GM21529 (cell line): ENCODE measurements at regions not wholly inside any gene's neighbourhood (a gene's known extent, or its start where the extent isn't known, plus 50 kb on each side); places are given as distances from the start of the nearest gene placed in this dataset.
"Not testable (repeated sequence)": the region's sequence is repeated elsewhere in the genome, so short reads cannot be mapped to it uniquely, and the experiment has no call there.

Experiments used
- ATAC-seq: cut with Tn5 transposase; IDR thresholded peaks from one replicate; pipeline ENCODE4 v1.9.1; 2021; ENCODE audit not compliant: unreplicated experiment

DNA sequence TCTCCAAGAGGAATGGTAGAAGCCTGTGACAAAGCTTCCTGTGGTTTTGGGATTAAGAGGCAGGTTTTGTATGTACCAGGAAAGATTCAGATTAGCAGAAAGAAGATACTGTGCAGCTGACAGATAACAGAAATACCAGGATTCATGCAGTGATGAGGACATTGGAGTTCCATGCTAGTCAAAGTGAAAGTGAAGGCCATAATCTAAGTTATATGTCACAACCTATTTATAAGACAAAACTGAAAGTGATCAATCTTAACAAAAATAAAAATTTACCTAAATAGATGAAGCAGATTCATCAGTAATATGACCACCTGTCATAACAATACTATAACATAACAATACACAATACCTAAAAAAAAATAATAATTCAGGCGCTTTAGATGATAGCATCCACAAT lies 1305.2 kb upstream of the PCDH9 start:
- ATAC-seq: peak; percentile 77

DNA sequence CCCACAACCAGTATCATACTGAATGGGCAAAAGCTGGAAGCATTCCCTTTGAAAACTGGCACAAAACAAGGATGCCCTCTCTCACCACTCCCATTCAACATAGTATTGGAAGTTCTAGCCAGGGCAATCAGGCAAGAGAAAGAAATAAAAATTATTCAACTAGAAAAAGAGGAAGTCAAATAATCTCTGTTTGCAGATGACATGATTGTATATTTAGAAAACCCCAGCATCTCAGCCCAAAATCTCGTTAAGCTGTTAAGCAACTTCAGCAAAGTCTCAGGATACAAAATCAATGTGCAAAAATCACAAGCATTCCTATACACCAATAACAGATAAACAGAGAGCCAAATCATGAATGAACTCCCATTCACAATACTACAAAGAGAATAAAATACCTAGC lies 1297.0 kb upstream of the PCDH9 start:
- not testable (repeated sequence) for ATAC-seq

DNA sequence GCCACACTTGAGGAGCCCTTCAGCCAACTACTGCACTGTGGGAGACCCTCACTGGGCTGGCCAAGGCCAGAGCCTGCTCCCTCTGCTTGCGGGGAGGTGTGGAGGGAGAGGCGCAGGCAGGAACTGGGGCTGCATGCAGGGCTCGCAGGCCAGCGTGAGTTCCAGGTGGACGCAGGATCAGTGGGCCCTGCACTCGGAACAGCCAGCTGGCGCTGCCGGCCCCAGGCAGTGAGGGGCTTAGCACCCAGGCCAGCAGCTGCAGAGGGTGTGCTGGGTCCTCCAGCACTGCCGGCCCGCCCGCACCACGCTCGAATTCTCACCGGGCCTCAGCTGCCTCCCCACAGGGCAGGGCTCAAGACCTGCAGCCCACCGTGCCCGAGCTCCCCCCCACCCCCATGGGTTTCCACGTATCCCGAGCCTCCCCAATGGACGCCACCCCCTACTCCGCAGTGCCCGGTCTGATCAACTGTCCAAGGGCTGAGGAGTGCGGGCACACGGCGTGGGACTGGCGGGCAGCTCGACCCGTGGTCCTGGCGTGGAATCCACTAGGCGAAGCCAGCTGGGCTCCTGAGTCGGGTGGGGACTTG lies 1293.8 kb upstream of the PCDH9 start:
- ATAC-seq: no peak

DNA sequence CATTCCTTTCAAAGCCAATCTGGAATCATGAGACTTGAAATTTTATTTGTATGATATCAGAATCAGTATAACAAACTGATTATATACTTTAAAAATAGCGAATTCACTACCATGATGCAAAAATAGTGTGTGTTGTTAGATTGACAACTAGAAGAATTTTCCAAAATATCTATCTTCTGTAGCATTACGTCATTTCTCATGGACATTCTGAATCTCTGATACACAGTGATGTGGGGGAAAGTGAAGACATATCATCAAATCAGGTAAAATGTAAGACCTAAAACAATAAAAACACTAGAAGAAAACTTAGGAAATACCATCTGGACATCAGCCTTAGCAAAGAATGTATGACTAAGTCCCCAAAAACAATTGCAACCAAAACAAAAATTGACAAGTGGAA lies 1292.0 kb upstream of the PCDH9 start:
- no peak for ATAC-seq

DNA sequence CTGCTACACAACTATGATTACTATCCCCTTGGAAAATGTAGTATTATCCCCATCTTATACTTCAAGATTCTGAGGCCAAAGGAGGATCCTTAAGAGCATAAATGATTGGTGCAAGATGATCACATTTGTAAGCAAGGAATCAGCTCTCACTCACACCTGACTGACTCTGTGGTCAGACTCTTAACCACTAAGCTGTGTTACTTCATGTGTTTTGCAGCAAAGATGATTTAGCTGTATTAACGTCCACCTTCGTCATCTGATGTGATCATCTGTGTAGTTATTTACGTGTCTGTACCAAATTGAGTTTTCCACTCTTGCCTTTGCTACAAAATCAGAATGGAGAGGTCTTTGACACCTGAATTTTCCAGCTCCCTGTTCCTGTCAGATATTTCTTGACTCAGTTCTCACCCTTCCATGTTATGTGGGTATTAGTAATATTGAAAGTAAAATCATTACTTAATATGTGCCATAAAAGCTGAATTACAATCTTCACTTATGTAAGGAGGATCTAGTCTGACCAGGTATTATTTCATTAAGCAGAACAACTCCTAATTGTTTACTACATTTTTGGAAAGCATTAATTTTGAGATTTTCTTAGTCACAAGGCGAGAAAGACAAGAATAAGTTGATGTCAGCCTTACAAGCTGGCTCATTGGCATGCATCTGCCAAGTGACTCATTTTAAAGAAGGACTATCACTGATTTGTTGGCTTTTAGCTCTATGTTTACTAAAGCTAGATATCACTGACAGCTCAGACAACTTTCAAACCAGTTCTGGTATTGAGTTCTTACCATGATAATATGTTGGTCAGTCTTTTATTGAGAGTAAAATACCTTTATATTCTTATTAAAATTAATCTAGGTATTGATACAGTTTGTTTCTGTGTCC lies 1279.8 kb upstream of the PCDH9 start:
- ATAC-seq: peak; percentile 78

DNA sequence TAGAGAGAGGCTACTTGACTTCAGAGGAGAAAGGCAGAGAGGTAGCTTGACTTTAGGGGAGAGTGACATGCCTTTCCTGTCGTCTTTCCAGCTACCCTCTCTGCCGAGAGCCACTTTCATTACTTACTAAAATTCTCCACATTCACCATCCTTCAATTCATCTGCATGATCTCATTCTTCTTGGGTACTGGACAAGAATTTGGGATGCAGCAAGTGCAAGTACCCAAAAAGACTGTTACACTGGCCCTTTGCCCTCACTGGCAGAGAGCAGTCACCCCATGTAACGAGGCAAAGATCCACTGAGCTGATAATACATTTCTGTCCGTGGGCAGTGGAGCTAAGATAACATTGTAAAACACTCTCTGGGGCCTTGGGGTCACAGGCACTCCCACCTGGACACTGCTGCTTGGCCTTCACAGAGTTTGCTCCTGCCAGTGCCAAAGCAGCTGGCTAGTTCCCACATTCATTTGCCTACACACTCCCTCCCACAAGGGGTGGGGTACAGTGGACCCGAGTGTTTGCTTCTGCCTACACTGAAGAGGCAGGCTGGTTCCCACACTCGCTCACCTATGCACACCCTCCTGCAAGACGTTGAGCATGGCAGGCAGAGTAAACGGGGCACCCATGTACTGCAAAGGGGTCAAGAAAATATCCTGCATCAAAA lies 1276.9 kb upstream of the PCDH9 start:
- no peak for ATAC-seq

DNA sequence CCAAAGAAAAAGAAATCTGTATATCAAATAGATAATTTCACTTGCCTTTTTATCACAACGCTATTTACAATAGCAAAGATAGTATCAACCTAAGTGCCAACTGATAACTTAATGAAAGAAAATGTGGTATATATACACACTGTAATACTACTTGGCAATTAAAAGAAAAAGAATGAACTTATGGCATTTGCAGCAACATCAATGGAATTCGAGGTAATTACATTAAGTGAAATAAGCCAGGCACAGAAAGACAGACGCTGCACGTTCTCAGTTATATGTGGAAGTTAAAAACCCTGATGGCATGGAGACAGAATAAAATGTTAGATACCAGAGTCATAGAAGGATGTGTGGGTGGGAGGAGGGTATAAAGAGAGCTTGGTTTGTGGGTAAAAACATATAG lies 1260.5 kb upstream of the PCDH9 start:
- ATAC-seq: no peak

DNA sequence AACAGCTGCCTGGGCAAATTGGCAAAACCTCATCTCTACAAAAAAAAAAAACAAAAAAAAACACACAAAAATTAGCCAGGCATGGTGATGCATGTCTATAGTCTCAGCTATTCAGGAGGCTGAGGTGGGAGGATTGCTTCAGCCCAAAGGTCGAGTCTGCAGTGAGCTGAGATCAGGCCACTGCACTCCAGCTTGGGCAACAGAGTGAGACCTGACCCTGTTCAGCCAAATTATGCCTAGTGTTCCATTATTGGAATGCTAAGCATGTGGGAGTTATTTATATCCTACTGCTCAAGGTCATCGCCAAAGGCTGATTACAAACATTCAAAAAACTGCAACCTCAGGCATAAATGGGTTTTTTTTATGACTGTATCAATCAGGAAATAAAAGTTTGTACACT lies 1251.0 kb upstream of the PCDH9 start:
- ATAC-seq: no peak

DNA sequence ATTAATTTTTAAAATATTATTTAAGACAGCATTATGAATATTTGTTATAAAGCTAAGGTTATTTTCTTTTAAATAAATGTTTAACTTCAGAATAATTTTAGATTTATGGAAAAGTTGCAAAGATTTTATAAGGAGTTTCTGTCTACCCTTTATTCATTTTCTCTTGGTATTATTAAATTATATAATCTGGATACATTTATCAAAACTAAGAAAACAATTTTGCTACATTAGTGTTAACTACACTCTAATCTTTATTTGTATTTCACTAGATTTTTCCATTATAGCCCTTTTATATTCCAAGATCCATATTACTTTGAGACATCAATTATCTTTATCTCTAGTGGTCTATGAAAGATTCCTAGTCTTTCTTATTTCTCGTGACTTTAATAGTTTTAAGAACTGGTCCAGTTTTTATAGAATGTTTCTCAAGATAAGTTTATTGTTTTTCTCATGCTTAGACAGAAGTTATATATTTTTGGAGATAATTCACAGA lies 1243.7 kb upstream of the PCDH9 start:
- ATAC-seq: no peak

DNA sequence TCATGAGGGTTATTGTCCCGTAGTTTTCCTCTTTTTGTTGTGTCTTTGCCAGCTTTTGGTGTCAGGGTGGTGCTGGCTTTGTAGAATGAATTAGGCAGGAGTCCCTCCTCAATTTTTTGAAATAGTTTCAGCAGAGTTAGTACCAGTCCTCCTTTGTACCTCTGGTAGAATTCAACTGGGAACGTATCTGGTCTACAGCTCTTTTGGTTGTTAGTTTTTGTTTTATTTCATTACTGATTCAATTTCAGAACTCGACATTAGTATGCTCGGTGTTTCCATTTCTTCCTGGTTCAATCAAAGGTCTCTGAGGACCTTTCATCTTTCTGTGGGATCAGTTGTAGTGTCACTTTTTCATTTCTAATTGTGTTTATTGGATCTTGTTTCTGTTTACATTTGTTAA lies 1237.0 kb upstream of the PCDH9 start:
- no peak for ATAC-seq

DNA sequence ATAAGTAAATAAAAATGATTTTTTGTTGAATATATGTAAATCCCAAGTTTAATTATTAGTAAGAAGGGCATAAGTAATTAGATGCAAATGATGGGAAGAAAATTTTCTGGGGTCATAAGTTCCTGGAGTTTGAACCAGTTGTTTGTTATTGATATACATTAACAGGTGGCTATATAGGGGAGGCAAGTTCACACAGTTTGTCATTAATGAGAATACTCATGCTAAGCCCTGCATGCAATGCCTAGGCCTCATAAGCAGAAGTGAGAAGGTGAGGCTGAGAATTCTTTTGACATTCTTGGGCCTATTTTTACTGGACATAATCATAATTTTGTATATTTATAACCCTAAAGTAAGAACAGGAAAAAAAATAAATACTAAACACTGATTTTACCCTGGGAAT lies 1210.7 kb upstream of the PCDH9 start:
- peak; percentile 59 for ATAC-seq

DNA sequence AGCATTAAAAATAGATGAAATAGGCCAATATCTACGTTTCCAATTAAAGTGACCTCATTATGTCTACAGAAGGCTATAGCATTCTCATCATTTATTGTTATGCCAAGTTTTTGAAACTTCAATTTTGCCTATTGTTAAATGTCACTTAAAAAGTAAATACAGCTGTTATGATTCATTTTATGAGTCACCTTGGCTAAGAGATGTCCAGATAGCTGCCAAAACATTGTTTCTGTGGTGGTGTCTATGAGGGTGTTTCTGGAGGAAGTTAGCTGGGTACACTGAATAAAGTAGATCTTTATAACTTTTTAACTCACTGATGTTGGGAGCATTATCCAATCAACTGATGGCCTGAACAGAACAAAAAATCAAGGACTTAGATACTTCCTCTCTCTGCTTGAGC lies 1209.7 kb upstream of the PCDH9 start:
- ATAC-seq: peak; percentile 58

DNA sequence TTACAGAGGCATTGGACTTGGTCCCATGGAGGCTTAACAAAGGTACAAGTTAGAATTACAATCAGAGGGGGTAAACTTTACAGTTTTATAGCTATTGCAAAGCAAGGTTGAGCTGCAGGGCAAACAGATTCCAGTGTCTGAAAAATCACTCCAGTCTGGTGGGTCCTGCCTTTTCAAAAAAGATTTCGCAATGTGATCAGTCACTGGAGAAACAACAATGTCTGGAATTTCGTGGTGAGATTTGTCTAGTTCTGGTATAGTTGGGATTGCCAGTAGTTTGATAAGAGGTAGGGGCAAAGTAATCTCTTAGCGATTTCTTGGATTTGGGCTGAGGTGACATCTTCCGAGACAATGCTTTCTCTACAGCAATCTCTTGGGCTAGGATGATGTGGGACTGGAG lies 1198.2 kb upstream of the PCDH9 start:
- no peak for ATAC-seq

DNA sequence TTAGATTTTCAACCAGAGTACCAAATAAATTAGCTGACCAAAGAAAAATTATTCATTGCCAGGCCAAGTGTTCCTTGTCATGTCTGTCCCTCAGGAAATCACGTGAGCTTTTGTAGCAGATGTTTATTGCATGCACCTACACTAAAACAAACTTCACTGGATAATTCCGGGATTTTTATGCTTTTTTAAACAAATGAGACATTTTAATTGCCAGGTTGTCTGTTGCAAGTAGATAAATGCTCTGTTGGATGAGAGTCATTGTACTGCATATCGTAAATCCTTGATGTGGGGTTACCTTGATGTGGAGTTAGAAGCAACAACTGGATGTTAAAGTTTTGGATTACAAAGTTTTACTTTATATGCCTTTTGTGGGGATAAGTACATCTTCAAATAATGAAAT lies 1187.7 kb upstream of the PCDH9 start:
- ATAC-seq: no peak

DNA sequence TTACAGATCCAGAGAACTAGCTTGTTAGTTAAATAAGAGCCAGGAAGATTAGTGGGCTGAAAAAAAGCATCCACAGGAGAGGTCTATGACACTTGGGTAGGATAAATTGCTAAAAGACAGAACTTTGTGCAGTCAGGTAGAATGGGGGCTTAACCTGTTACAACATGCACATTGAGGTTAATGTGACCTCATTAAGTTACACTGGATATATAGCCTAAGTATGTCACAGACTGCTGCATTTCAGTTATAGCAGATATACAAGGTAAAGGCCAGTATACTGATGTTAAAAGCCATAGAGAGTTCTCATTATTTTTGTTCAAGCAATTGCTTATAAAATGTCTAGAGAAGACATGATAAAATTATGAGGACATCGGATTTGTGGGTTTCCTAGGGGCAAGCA lies 1179.9 kb upstream of the PCDH9 start:
- no peak for ATAC-seq

DNA sequence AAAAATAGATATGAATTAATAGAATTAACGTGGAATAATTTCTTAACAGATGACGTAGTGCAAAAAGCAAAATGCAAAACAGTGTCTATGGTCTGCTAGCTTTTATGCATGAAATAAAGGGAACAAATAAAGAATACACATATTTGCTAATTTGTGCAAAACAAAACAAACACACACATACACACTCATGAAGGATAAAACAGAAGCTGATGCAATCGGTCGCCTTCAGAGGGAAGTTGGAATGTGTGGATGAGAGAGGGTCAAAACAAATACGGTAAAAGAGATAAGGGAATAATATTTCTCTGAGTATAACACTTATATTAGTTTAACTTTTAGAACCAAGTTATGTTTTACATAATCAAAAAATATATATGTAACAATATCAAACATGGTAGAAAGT lies 1160.9 kb upstream of the PCDH9 start:
- no peak for ATAC-seq

DNA sequence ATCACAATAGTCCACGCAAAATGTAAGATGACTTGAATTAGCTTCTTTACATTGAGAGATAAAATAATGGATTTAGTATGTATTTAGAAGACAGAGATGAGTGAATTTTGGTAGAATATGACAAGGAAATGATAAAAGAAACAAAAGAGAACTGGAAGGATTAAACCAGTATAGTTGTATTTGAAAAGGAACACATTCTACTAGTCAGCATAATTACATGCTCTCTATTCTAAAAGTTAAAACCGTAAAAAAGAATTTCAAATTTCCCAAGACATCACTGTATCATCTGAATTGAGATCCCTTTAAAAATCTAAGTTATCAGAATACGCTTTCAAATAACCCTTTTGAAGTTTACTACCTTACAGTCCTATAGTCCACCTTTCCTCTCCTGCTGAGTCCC lies 1156.7 kb upstream of the PCDH9 start:
- ATAC-seq: no peak

DNA sequence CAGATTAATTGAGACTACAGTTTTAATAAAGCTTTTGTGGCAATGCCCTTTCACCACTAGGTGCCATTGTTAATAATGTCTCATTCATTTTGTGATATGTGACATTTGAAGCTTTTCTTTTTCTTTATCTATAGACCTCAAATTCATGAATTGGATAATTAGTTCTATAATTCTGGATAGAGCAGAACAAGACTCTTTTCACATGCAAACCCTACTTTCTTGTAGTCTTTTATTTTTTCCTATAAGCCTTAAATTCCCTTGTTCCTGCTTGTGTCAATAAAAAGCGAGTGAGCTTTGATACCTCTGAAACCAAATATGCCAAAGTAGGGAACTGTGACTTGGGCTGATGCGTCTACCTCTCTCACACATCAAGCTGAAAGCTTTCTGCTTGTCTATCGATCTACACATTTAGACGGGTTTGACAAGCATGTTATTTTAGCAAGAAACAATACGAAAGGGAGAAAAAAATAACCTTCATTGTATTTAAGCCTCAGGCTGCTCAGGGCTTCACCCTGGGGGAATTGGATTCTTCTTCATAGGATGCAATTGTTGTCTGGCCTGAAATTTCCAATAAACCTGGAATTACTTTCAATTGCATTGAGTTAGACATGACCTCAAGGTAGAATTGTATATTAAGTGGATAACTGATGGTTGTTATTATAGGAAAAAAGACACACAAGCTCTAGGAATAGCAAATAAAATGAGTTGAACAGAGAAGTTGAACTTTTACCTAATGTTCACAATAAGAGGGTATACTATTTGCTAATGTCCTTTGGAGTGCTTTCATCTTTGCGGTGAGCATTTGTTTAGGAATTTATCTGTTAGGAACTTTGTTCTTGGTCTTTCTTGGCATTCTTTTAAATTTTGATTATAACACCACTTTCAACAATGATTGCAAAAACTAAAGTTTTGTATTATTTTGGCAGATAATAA lies 1150.2 kb upstream of the PCDH9 start:
- ATAC-seq: no peak

DNA sequence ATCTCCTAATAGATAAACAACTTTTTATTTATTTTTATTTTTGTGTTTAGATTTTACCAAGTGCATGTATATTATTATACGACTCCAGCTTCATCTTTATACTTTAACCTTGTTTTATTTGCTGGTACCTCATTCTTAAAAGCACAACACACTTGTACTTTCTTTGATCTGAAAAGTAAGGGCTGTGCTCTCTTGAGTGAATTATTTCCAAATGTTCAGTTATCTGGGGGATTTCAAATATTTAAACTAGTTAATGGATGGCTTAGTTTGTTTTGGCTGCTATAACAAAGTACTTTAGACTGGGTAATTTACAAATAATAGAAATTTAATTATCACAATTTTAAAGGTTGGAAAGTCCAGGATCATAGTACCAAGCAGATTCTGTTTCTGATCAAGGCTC lies 1148.2 kb upstream of the PCDH9 start:
- no peak for ATAC-seq

DNA sequence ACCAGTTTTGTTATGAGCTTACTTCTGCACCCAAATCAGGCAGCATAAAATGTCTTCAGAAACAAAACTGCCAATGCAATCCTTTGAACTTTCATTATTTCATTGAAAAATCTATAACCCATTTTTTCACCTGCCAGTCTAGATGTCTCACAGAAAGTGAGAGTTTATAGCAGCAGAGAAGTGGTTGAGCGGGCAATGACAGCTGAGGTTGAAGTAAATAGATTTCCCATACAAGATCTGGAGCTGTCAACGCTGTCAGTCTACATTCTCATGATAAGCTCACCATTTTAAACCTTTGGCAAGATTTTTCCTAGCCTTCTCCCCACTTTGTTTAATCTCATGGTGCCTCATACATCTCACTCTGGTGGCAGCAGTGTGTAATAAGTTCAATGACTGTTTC lies 1144.9 kb upstream of the PCDH9 start:
- no peak for ATAC-seq

DNA sequence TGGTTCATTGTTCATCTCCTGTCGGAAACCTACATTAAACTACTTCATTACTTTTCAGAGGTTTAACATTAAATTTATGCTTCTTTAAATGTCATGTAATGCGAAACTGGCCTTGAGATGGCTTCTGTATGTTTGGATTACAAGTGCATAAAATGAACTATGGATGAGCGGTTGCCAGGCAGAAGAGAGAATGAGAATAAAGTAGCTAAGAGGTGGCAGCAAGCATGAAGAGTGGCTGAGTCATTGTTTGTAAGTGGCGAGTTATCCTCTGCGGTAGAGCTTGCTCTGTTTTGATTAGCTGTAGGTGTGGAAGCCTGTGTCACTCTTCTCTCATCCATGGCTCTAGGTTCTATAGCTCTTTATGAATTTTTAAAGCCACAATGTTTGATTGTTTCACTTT lies 1139.6 kb upstream of the PCDH9 start:
- no peak for ATAC-seq
